AG08396 (cell line): ENCODE measurements at regions not wholly inside any gene's neighbourhood (a gene's known extent, or its start where the extent isn't known, plus 50 kb on each side); places are given as distances from the start of the nearest gene placed in this dataset.

ENCODE experiments used
- DNase-seq: peaks from one replicate; pipeline ENCODE4 v3.0.0; 2012; ENCODE audit warnings: low spot score, mixed read lengths

GRCh38 chr3:55175423-55175822, 247.6 kb upstream of the LRTM1 start:
- no peak for DNase-seq

DNA sequence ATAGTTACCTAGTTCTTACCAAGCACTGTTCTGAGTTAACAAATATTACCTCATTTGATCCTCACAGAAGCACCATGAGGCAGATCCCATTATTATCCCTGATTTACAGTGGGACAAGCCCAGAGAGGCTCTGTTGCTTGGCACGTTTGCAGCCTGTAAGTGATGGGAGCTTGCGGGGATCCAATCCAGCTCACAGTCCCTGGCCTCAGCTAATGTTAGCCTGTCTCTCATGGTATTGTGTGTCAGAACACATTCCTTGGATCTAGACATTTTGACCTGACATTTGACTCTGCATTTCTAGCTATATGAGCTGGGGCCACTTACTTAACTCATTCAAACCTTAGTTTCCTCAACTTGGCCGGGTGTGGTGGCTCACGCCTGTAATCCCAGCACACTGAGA, 246.9 kb upstream of the LRTM1 start:
- no peak for DNase-seq

- DNase-seq: no peak
These were observed 245.6 kb upstream of the LRTM1 start for GRCh38 chr3:55173504-55173903.

- DNase-seq: no peak
These were observed 245.1 kb upstream of the LRTM1 start for GRCh38 chr3:55172913-55173312.

- DNase-seq: no peak
These were observed 242.6 kb upstream of the LRTM1 start for GRCh38 chr3:55170444-55170843.

- DNase-seq: peak; percentile 70
These were observed 241.8 kb upstream of the LRTM1 start for GRCh38 chr3:55169608-55170072.

DNA sequence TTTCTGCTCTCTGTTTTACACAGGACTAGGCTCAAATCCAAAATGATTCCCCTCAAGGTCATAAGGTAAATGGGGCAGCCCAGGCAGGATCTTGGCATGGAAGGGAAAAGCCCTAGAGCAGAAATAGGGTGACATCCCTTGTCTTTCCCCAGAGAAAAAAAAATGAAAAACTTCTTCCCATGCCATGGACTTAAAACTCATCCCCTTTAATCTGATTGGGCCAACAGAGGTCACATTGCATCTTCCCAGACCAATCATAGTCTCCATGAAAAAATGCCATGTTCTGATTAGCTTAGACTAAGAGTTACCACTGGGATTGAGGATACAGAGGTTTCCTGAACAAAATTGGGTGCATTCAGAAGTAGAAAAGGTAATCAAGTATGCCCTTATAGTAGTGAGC, 241.3 kb upstream of the LRTM1 start:
- no peak for DNase-seq

GRCh38 chr3:55167586-55168317, 239.9 kb upstream of the LRTM1 start:
- peak; percentile 32 for DNase-seq

- no peak for DNase-seq
These were observed 239.0 kb upstream of the LRTM1 start for GRCh38 chr3:55166576-55167555.

- DNase-seq: no peak
These were observed 238.0 kb upstream of the LRTM1 start for GRCh38 chr3:55165704-55166405.

DNA sequence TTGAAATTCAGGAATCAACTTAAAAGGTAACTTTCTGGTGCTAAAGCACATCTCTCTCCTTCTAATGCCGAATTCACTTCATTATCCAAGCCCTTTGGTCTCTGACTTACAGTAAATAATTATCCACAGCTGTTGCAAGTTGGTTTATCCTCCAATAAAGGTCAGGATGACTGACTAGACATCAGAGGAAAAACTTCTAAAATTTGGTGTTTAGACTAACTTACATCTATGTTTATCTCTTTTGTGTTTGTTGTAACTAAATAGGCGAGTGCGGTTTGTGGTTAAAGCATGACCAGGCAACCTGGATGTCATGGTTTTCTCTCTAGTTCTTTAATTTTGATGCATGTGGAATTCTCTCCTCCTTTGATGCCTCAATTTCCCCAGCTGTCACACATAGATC, 237.4 kb upstream of the LRTM1 start:
- DNase-seq: no peak

DNA sequence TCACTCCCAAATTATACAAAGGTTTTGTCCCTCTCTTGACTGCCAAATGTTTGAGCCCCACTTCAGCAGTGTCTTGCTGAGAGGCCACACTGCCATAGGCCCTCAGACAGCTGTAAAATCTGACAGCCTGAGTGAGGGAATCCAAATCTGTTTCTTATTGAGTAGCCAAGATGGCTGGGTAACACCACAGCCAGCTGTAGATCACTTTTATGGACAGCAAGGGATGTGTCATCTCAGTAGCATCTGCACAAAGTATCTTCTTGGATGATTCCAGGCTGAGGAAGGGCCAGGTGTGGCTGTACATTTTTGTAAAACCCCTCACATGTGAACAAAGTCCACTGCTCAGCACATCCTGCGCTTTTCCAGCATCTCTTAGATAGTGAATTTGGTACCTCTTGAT, 237.0 kb upstream of the LRTM1 start:
- no peak for DNase-seq

GRCh38 chr3:55164191-55164590, 236.3 kb upstream of the LRTM1 start:
- DNase-seq: no peak

DNA sequence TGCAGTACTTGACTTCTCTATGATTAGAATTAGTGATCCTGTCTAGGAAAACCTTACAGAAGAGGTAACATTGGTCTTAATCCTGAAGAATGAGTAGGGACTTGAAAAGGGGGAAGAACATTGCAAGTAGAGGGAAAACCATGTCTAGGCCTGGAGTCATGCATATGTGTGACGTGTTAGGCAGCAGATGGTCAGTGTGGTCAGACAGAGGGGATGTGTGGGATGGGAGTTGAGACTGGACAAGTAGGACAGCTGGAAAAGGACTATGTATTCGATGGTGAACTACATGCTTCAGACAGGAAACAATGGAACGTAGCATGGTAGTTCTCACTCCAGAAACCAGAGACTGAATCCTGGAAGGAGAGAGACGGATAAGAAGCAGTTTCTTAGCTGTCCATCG, 235.6 kb upstream of the LRTM1 start:
- no peak for DNase-seq

GRCh38 chr3:55162031-55162795, 234.4 kb upstream of the LRTM1 start:
- peak; percentile 46 for DNase-seq

DNA sequence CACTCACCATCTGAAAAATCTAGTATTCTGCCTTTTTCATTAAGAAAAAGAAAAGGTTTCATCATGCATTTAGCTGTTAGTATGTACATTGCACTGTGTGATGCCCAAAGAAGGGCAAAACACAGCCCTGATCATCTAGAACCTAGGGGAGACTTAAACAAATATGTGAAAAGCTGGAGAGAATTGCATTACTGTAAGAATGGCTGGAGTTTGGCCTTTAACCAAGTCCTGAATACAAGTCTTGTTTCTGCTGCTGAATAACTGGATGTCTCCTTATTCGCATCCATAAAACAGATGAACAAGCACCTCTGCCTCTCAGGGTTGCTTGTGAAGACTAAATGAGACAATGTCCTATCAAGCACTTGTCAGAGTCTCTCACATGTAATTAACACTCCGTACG, 233.4 kb upstream of the LRTM1 start:
- DNase-seq: no peak

- peak; percentile 76 for DNase-seq
These were observed 232.6 kb upstream of the LRTM1 start for GRCh38 chr3:55160241-55160983.

GRCh38 chr3:55159711-55160110, 231.9 kb upstream of the LRTM1 start:
- no peak for DNase-seq

- no peak for DNase-seq
These were observed 231.2 kb upstream of the LRTM1 start for GRCh38 chr3:55159016-55159415.

DNA sequence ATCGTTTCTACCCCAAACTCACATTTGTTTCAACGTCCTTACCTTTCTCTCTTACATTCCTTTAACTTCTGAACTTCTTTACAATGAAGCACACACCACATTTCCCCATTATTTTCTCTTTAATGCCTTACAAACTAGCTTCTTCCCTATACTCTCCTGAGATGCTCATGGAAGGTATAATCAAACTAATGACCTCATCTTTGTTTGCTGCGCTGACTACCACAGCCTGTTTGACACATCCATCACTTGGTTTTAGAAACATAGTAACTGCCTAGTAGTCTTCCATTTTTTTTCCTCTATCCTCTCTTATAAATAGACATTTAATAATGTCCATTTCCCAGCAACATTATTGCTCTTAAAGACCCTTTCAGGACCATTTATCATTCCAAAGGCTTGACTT, 230.5 kb upstream of the LRTM1 start:
- no peak for DNase-seq

DNA sequence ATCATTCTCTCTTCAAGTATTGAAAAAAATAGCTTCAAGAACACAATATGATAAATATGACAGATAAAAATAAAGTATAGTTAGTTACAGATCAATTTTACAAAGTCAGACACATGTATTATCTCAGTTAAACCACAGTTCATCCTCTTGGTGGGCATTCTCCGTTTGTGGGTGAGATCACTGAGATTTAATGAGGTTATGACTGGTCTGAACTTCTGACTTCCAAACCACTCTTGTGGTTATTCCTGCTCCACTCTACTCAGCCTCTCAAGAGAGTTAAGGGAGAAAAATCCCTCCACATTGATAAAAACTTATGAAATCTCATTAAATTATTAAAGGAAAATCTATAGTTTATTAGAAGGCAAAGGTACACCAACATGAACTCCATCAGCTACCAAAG, 229.9 kb upstream of the LRTM1 start:
- no peak for DNase-seq
